ENCODE measurements at regions not wholly inside any gene's neighbourhood (a gene's known extent, or its start where the extent isn't known, plus 50 kb on each side); places are given as distances from the start of the nearest gene placed in this dataset.

DNA sequence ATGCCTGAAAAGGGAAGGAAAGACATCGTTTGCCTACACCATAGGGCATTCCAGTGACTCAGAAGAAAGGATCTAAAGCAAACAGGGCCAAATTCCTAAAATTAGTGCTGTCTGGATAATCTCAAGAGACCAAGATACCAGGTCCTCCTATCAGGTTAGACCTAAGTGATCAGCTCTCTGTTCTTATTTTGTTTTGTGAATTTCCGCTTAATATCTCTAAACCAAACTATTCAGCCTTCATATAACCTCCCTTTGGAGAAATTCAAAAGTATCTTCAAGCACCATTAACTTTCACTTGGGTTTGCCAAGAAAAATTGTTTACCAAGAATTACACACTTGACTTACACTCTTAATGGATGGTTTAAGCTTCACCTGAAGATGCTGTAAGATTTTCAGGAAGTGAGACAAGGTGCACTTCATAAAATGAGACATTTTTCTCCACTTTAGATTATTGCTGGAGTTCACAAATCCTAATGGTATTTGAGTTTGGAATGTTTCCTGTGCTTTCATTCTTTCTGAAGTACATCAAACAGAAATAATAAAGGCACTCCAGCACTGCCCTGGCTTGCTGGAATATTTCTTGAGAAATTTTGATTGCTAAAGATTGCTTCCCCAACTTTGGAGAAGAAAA lies 376.1 kb downstream of the LMO7 start:
- TF ChIP-seq POLR2AphosphoS5 (IDR thresholded peaks at IDR 0.05; ENCODE audit: insufficient read depth in 1 of 2, low read depth in 1 of 2) (no peak), CTCF (IDR thresholded peaks at IDR 0.05) (no peak), POLR2A (IDR thresholded peaks at IDR 0.05) (no peak)
